ENCODE measurements at regions not wholly inside any gene's neighbourhood (a gene's known extent, or its start where the extent isn't known, plus 50 kb on each side); places are given as distances from the start of the nearest gene placed in this dataset.

- TF ChIP-seq, protein P1, sequence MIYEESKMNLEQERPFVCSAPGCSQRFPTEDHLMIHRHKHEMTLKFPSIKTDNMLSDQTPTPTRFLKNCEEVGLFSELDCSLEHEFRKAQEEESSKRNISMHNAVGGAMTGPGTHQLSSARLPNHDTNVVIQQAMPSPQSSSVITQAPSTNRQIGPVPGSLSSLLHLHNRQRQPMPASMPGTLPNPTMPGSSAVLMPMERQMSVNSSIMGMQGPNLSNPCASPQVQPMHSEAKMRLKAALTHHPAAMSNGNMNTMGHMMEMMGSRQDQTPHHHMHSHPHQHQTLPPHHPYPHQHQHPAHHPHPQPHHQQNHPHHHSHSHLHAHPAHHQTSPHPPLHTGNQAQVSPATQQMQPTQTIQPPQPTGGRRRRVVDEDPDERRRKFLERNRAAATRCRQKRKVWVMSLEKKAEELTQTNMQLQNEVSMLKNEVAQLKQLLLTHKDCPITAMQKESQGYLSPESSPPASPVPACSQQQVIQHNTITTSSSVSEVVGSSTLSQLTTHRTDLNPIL (CRISPR knock-in tag; IDR thresholded peaks at IDR 0.05; ENCODE audit: low read depth): no peak
- TF ChIP-seq PATZ1 (CRISPR knock-in tag; IDR thresholded peaks at IDR 0.05; ENCODE audit: borderline replicate concordance) (no peak), ZFP3 (CRISPR knock-in tag; IDR thresholded peaks at IDR 0.05) (no peak), GLIS3 (CRISPR knock-in tag; IDR thresholded peaks at IDR 0.05) (no peak), OSR1 (CRISPR knock-in tag; IDR thresholded peaks at IDR 0.05) (no peak), RARB (CRISPR knock-in tag; IDR thresholded peaks at IDR 0.05) (no peak), ZC3H10 (CRISPR knock-in tag; IDR thresholded peaks at IDR 0.05) (no peak), BACH2 (CRISPR knock-in tag; IDR thresholded peaks at IDR 0.05; ENCODE audit: borderline replicate concordance) (no peak), ESRRG (CRISPR knock-in tag; IDR thresholded peaks at IDR 0.05) (no peak), ZFP30 (CRISPR knock-in tag; IDR thresholded peaks at IDR 0.05) (no peak), ARNTL (CRISPR knock-in tag; IDR thresholded peaks at IDR 0.05; ENCODE audit: borderline replicate concordance, low read depth) (no peak)
- TF ChIP-seq, protein P2, sequence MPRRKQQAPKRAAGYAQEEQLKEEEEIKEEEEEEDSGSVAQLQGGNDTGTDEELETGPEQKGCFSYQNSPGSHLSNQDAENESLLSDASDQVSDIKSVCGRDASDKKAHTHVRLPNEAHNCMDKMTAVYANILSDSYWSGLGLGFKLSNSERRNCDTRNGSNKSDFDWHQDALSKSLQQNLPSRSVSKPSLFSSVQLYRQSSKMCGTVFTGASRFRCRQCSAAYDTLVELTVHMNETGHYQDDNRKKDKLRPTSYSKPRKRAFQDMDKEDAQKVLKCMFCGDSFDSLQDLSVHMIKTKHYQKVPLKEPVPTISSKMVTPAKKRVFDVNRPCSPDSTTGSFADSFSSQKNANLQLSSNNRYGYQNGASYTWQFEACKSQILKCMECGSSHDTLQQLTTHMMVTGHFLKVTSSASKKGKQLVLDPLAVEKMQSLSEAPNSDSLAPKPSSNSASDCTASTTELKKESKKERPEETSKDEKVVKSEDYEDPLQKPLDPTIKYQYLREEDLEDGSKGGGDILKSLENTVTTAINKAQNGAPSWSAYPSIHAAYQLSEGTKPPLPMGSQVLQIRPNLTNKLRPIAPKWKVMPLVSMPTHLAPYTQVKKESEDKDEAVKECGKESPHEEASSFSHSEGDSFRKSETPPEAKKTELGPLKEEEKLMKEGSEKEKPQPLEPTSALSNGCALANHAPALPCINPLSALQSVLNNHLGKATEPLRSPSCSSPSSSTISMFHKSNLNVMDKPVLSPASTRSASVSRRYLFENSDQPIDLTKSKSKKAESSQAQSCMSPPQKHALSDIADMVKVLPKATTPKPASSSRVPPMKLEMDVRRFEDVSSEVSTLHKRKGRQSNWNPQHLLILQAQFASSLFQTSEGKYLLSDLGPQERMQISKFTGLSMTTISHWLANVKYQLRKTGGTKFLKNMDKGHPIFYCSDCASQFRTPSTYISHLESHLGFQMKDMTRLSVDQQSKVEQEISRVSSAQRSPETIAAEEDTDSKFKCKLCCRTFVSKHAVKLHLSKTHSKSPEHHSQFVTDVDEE (CRISPR knock-in tag; IDR thresholded peaks at IDR 0.05): no peak
These were observed 297.6 kb upstream of the PITRM1 start for GRCh38 chr10:3470191-3470590.
